ENCODE measurements at regions not wholly inside any gene's neighbourhood (a gene's known extent, or its start where the extent isn't known, plus 50 kb on each side); places are given as distances from the start of the nearest gene placed in this dataset.

DNA sequence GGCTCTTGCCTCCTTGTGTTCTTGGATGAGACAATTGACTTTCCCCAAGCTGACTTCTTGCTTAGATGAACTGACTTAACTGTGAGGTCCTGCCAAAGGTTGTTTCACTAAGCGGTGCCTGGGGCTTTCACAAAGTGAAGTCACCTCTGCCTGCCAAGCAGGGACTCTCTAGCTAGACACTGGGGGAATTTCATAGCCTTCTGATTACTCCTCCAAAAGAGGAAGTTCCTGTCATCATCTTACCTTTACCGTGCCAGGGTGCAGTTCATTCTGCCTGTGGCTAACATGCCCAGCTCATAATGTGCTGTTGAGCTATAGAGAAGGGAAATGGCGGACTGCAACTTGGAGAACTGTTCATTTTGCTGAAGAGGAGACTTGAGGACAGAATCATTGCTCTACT is 472.0 kb upstream of the WWC1 start:
- Histone ChIP-seq H3K4me1 (no peaks in the 10 kb centered on the region), H3K9me3 (no peaks in the 10 kb centered on the region), H3K36me3 (no peaks in the 10 kb centered on the region), H3K27me3 (no peaks in the 10 kb centered on the region), H3K4me3 (ENCODE audit: low read depth, low read length) (no peak overlapping the region)
- DNase-seq: no peak
- TF ChIP-seq, protein P1, sequence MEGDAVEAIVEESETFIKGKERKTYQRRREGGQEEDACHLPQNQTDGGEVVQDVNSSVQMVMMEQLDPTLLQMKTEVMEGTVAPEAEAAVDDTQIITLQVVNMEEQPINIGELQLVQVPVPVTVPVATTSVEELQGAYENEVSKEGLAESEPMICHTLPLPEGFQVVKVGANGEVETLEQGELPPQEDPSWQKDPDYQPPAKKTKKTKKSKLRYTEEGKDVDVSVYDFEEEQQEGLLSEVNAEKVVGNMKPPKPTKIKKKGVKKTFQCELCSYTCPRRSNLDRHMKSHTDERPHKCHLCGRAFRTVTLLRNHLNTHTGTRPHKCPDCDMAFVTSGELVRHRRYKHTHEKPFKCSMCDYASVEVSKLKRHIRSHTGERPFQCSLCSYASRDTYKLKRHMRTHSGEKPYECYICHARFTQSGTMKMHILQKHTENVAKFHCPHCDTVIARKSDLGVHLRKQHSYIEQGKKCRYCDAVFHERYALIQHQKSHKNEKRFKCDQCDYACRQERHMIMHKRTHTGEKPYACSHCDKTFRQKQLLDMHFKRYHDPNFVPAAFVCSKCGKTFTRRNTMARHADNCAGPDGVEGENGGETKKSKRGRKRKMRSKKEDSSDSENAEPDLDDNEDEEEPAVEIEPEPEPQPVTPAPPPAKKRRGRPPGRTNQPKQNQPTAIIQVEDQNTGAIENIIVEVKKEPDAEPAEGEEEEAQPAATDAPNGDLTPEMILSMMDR (IDR thresholded peaks at IDR 0.05; ENCODE audit: low read depth, low read length): no peak

DNA sequence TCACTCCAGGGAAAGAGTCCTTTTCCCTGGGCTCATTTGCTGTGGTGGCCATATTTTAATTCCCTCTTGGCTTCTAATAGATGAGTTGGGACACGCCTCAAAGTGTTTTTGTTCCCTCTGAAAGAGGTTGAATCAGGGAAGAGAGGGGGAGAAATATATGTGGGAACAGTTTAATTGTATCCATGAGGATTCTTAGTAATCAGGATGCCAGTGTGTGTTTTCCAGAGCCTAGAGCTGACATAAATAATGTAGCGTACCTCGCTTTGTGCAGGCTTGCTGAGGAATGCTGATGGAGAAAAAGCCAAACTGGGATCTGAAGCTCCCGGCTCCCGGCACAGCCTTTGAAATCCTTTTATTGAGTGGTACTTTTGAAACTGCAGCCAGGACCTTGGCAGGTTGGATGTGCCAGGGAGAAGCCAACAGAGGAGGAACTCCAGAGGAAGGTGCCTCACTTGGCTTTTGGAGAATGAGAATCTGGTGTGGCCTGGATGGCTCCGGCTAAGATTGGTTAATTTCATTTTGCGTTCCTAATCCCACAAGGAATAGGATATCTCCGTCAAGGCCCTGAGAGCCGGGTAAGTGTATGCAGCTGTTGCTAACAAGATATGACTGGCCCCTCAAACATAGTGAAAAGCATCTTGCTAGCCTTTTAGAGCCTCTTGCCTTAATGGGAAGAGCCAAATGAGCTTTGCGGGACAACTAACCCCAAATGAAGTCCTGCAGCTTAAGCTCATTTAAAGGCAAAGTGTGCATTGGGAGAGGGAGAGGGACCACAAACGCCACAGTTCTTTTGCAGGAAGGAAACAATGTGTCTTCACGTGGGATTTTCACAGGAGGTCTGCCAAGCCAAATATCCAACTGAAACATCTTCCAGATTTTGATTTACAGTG is 471.1 kb upstream of the WWC1 start:
- Histone ChIP-seq H3K36me3 (no peaks in the 10 kb centered on the region), H3K4me3 (ENCODE audit: low read depth, low read length) (no peak overlapping the region), H3K4me1 (no peaks in the 10 kb centered on the region), H3K9me3 (no peaks in the 10 kb centered on the region), H3K27me3 (no peaks in the 10 kb centered on the region)
- no peak for DNase-seq
- TF ChIP-seq, protein P1 (IDR thresholded peaks at IDR 0.05; ENCODE audit: low read depth, low read length): no peak

DNA sequence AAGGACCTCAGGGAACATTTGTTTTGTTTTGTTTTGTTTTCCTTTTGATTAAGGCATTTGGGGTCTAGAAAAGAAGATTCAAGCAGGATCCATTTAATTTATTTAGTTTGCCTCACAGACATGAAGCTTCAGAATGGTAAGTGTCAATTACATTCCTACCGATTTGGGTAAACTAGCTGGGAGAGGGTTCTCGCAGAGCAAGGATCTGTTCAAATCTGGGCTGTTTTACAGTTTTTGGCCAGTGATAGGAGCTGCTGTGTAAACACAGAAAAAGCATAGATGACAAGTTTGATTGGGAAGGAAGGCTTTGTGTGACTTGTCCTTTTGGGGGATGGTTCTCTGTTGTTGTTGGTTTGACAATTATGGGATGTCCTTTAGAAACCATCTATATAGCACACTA is 470.3 kb upstream of the WWC1 start:
- H3K9me3 ChIP-seq: no peaks in the 10 kb centered on the region
- H3K27me3 ChIP-seq: no peaks in the 10 kb centered on the region
- DNase-seq: no peak
- TF ChIP-seq, protein P1 (IDR thresholded peaks at IDR 0.05; ENCODE audit: low read depth, low read length): no peak
- no peaks in the 10 kb centered on the region for H3K36me3 ChIP-seq
- H3K4me1 ChIP-seq: no peaks in the 10 kb centered on the region
- no peak overlapping the region for H3K4me3 ChIP-seq (ENCODE audit: low read depth, low read length)

DNA sequence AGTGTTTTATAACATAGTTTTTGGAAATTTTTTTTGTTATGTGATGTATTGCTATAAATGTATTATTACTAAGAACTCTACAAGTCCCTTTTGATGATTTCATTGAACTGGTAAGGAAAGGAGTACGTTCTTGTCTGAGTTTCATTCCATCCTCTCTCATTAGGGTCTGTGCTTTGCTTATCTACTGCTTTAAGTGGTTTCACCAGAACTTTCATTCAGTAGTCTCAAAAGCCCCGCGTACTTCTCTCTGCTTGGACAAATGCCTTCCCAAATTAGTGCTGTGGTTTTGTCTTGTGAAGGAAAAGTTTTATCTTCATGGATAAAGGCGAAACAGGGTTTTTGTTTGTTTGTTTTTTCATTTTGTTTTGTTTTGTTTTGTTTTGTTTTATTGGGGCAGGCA is 469.8 kb upstream of the WWC1 start:
- H3K4me3 ChIP-seq (ENCODE audit: low read depth, low read length): no peak overlapping the region
- H3K4me1 ChIP-seq: no peaks in the 10 kb centered on the region
- DNase-seq: no peak
- TF ChIP-seq, protein P1 (IDR thresholded peaks at IDR 0.05; ENCODE audit: low read depth, low read length): no peak
- no peaks in the 10 kb centered on the region for H3K27me3 ChIP-seq
- H3K36me3 ChIP-seq: no peaks in the 10 kb centered on the region
- H3K9me3 ChIP-seq: no peaks in the 10 kb centered on the region

DNA sequence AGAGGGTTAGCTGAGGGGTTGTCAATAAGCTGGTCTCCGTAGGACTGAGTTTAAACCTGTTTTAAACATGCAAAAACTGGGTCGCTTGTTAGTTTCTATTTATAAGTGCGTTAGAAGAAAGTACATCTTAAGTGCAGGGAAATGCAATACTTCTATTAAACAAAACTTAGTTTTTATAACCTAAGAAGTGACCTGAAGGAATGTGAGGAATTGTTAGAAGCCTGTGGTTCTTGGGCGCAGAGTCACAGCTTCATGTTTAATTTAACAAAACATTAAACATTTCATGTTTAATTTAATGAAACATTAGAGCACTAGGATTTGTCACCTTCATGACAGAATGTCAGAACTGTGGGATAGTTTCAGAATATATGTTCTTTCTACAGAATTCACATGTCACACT is 469.2 kb upstream of the WWC1 start:
- no peaks in the 10 kb centered on the region for H3K27me3 ChIP-seq
- H3K9me3 ChIP-seq: no peaks in the 10 kb centered on the region
- no peaks in the 10 kb centered on the region for H3K36me3 ChIP-seq
- no peak for DNase-seq
- no peaks in the 10 kb centered on the region for H3K4me1 ChIP-seq
- TF ChIP-seq, protein P1 (IDR thresholded peaks at IDR 0.05; ENCODE audit: low read depth, low read length): no peak
- H3K4me3 ChIP-seq (ENCODE audit: low read depth, low read length): no peak overlapping the region

DNA sequence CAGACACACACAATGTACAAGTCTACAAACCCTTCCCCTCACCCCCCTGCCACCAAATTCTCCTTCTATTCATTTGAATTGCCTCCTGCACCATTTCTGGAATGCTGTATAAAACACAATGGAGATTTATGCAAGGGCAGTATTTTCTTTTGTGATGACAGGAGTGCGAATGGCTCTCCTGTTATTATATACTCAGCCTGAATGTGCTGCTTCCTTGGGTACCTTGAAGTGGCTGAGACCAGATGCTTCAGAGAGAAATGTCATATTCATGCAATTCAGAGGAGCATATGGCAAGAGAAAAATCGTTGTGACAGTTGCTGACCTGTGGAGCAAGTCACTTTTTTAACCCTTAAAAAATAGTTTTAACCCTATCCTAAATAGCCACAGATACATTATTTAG is 468.0 kb upstream of the WWC1 start:
- no peaks in the 10 kb centered on the region for H3K36me3 ChIP-seq
- no peak overlapping the region for H3K4me3 ChIP-seq (ENCODE audit: low read depth, low read length)
- no peak for DNase-seq
- TF ChIP-seq, protein P1 (IDR thresholded peaks at IDR 0.05; ENCODE audit: low read depth, low read length): no peak
- H3K27me3 ChIP-seq: no peaks in the 10 kb centered on the region
- H3K4me1 ChIP-seq: no peaks in the 10 kb centered on the region
- H3K9me3 ChIP-seq: no peaks in the 10 kb centered on the region

Measured in BE2C (cell line).